SK-N-SH (cell line): ENCODE measurements at regions not wholly inside any gene's neighbourhood (a gene's known extent, or its start where the extent isn't known, plus 50 kb on each side); places are given as distances from the start of the nearest gene placed in this dataset.
"Not testable (repeated sequence)": the region's sequence is repeated elsewhere in the genome, so short reads cannot be mapped to it uniquely, and the experiment has no call there.

Experiments
- FOSL2 ChIP-seq: IDR thresholded peaks from 2 replicates; pipeline ENCODE4 v1.4.0; 2012; ENCODE audit warnings: low read depth, mild to moderate bottlenecking, moderate library complexity, borderline replicate concordance
- NRF1 ChIP-seq: IDR thresholded peaks from 2 replicates; pipeline ENCODE4 v1.6.1; 2012; ENCODE audit warnings: low read depth, mild to moderate bottlenecking, low read length
- TF ChIP-seq, protein P1 (sequence below): fragments of 200-600 bp; sonication (generic); IDR thresholded peaks from 2 replicates; pipeline ENCODE4 v1.6.1; 2017; ENCODE audit warnings: antibody characterized with exemption, mild to moderate bottlenecking, moderate library complexity
- TF ChIP-seq, protein P2 (sequence below): IDR thresholded peaks from 2 replicates; pipeline ENCODE4; 2012

DNA sequence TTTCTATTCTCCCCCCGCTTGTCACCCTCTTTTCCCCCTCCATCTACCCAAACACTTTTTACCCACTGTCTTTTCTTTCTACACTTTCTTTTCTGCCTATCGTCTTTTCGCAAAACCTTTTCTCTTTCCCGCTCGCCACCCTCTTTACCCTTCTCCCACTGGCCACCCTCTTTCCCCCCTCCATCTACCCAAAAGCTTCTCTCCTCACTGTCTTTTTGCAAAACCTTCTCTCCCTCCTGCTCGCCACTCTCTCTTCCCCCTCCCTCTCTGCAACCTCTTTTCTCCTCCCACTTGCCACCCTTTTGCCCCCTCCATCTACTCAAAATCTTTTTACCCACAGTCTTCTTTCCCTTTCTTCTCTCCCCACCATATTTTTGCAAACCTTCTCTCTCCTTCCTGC is 4462.8 kb upstream of the OR11H1 start:
- TF ChIP-seq, protein P1, sequence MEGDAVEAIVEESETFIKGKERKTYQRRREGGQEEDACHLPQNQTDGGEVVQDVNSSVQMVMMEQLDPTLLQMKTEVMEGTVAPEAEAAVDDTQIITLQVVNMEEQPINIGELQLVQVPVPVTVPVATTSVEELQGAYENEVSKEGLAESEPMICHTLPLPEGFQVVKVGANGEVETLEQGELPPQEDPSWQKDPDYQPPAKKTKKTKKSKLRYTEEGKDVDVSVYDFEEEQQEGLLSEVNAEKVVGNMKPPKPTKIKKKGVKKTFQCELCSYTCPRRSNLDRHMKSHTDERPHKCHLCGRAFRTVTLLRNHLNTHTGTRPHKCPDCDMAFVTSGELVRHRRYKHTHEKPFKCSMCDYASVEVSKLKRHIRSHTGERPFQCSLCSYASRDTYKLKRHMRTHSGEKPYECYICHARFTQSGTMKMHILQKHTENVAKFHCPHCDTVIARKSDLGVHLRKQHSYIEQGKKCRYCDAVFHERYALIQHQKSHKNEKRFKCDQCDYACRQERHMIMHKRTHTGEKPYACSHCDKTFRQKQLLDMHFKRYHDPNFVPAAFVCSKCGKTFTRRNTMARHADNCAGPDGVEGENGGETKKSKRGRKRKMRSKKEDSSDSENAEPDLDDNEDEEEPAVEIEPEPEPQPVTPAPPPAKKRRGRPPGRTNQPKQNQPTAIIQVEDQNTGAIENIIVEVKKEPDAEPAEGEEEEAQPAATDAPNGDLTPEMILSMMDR = not testable (repeated sequence)
- TF ChIP-seq, protein P2, sequence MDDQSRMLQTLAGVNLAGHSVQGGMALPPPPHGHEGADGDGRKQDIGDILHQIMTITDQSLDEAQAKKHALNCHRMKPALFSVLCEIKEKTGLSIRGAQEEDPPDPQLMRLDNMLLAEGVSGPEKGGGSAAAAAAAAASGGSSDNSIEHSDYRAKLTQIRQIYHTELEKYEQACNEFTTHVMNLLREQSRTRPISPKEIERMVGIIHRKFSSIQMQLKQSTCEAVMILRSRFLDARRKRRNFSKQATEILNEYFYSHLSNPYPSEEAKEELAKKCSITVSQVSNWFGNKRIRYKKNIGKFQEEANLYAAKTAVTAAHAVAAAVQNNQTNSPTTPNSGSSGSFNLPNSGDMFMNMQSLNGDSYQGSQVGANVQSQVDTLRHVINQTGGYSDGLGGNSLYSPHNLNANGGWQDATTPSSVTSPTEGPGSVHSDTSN = not testable (repeated sequence)
- not testable (repeated sequence) for TF ChIP-seq FOSL2, NRF1
